Activated CD8-positive, alpha-beta T cell treated with anti-CD3 and anti-CD28 coated beads, Interleukin-2, amount 10 ng/mL, durations not matched to agents 7 days and 5 days (primary cell): ENCODE measurements at regions not wholly inside any gene's neighbourhood (a gene's known extent, or its start where the extent isn't known, plus 50 kb on each side); places are given as distances from the start of the nearest gene placed in this dataset.

Experiments used
- ATAC-seq: fragments of 150-1000 bp; cut with Tn5 transposase; one replicate; pipeline ENCODE4 v1.10.0; 2021; ENCODE audit warnings: moderate library complexity
- CTCF ChIA-PET: fragments of 350-600 bp; sonication (Branson Sonifier 250); formaldehyde crosslinking; loops from one replicate; lab custom pipeline; 2021; ENCODE audit warnings: antibody characterized with exemption; lab: Charles Lee
- POLR2A ChIA-PET: fragments of 350-600 bp; sonication (Branson Sonifier 250); formaldehyde crosslinking; loops from one replicate; lab custom pipeline; 2021; ENCODE audit warnings: antibody characterized with exemption; lab: Charles Lee
- DNase-seq: peaks from one replicate; pipeline ENCODE4 v3.0.0-alpha.2; 2020
- H3K27ac Mint-ChIP-seq: one replicate; pipeline ENCODE4 v1.8.0; 2021; ENCODE audit warnings: mild to moderate bottlenecking, mixed read lengths
- H3K27me3 Mint-ChIP-seq: one replicate; pipeline ENCODE4 v1.8.0; 2021; ENCODE audit warnings: low read depth, mixed read lengths
- H3K36me3 Mint-ChIP-seq: one replicate; pipeline ENCODE4 v1.8.0; 2021; ENCODE audit warnings: low read depth, mixed read lengths
- H3K4me1 Mint-ChIP-seq: one replicate; pipeline ENCODE4 v1.8.0; 2021; ENCODE audit warnings: low read depth, mixed read lengths
- H3K4me3 Mint-ChIP-seq: one replicate; pipeline ENCODE4 v1.8.0; 2021; ENCODE audit warnings: mild to moderate bottlenecking, mixed read lengths
- H3K9me3 Mint-ChIP-seq: one replicate; pipeline ENCODE4 v1.8.0; 2022; ENCODE audit warnings: mixed read lengths; ENCODE audit not compliant: insufficient read depth

DNA sequence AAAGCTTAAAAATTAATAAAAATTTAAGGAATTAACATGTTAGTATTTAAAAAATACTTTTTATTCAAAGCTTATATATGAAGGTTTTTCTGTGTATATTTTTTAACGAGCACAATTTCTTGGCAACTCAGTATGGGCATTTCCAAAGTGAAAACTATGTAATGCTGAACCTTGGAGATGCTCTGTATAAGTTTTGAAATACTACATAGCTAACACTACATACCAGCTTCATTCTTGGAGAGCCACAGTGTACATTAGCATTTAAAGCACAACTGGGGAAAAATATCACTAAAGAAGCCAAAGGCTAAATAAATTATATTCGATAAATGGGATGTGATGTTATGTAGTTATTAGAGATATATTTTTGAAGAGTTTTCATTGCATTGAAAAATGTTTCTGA lies 446.5 kb downstream of the CCDC85A start:
- no peak for DNase-seq
- ATAC-seq = no peak
- Mint-ChIP-seq H3K36me3 (no peaks in the 10 kb centered on the region), H3K27me3 (no peaks in the 10 kb centered on the region), H3K4me3 (no peak overlapping the region), H3K27ac (no peak overlapping the region), H3K9me3 (peaks cover 4% of the 10 kb centered on the region), H3K4me1 (no peaks in the 10 kb centered on the region)
- POLR2A ChIA-PET = no interaction called here
- CTCF ChIA-PET = no interaction called here

DNA sequence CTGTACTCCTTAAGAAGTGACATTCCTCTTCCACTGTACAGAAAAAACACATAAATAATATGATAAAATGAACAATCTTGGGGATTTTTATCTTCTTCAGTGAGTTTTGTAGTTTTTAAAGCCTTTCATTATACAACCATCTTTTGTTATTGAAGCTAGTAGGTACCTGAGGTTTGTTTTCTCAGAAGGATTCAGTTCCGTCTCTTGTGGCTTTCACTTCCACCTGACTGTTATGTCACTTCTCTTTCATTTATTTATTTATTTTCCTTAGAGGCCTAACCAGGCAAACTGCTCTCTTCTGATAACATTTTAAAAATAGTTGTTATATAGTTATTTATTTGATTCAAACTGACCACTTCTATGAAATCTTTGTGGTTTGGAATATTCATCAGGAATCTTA lies 464.2 kb downstream of the CCDC85A start:
- no peak overlapping the region for H3K27ac Mint-ChIP-seq
- CTCF ChIA-PET = no interaction called here
- H3K9me3 Mint-ChIP-seq = no peaks in the 10 kb centered on the region
- no peaks in the 10 kb centered on the region for H3K4me1 Mint-ChIP-seq
- H3K36me3 Mint-ChIP-seq = no peaks in the 10 kb centered on the region
- no peak overlapping the region for H3K4me3 Mint-ChIP-seq
- no peaks in the 10 kb centered on the region for H3K27me3 Mint-ChIP-seq
- no peak for ATAC-seq
- DNase-seq = no peak
- POLR2A ChIA-PET = no interaction called here

DNA sequence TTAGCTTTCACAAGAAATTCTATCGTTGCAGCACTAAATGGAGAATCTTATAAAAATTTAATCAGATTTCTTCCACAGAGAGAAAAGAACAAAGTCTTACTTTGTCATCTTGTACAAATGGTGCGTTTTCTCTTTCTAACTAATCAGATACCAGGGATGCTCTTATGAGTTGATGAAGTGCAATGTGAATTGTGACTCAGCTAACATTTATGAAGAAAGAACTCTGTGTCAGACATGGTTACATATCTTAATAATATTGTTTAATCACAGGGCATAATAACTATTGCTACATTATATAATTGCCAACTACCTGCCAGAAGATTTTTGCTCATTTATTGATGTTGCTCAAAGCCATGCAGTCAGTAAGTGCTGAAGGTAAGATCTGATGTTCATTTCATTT lies 465.0 kb downstream of the CCDC85A start:
- H3K4me3 Mint-ChIP-seq = no peak overlapping the region
- H3K36me3 Mint-ChIP-seq = no peaks in the 10 kb centered on the region
- H3K27me3 Mint-ChIP-seq = no peaks in the 10 kb centered on the region
- ATAC-seq (no peak), DNase-seq (no peak)
- no peak overlapping the region for H3K27ac Mint-ChIP-seq
- POLR2A ChIA-PET = no interaction called here
- CTCF ChIA-PET = no interaction called here
- H3K9me3 Mint-ChIP-seq = no peaks in the 10 kb centered on the region
- H3K4me1 Mint-ChIP-seq = no peaks in the 10 kb centered on the region

DNA sequence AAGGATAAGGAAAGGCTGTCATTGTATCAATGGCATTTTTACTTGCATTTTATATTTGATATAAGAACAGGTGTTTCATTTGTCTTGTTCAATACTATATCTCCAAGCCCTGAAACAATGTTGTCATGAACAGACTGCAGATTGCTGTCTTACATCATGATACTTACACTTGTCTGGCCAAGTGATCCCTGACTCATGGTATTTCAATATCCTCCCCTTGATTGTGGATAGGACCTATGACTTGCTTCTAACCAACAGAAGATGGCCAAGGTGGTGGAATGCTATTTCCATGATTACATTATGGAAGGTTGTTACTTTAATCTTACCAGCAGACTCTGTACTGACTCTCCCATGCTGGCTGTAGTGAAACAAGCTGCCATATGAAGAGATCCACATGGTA lies 471.1 kb downstream of the CCDC85A start:
- CTCF ChIA-PET = no interaction called here
- Mint-ChIP-seq H3K27me3 (no peaks in the 10 kb centered on the region), H3K4me1 (no peaks in the 10 kb centered on the region), H3K36me3 (no peaks in the 10 kb centered on the region), H3K9me3 (peaks cover 3% of the 10 kb centered on the region), H3K4me3 (no peak overlapping the region), H3K27ac (no peak overlapping the region)
- no peak for ATAC-seq
- POLR2A ChIA-PET = no interaction called here
- no peak for DNase-seq

DNA sequence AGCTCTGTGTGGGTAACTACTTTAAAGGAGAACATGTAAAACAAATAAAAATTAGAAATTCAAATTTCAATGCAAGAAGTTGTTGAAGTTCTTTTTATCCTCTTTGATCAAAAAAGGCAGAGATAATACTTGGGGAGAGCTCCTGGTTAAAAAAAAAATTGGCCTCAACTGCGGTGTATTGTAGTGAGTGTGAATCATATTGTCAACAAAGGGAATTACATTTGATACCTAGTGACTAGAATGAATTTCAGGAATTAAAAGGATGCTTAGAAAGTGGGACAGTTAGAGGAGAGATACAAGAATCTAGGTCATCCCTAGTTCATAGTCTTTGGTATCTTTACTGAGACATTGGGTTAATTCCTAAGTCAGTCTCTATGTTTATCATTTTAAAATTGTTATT lies 473.0 kb downstream of the CCDC85A start:
- CTCF ChIA-PET = no interaction called here
- ATAC-seq = no peak
- Mint-ChIP-seq H3K36me3 (no peaks in the 10 kb centered on the region), H3K27me3 (no peaks in the 10 kb centered on the region), H3K4me1 (no peaks in the 10 kb centered on the region), H3K9me3 (peaks cover 3% of the 10 kb centered on the region), H3K4me3 (no peak overlapping the region), H3K27ac (no peak overlapping the region)
- DNase-seq = no peak
- POLR2A ChIA-PET = no interaction called here

DNA sequence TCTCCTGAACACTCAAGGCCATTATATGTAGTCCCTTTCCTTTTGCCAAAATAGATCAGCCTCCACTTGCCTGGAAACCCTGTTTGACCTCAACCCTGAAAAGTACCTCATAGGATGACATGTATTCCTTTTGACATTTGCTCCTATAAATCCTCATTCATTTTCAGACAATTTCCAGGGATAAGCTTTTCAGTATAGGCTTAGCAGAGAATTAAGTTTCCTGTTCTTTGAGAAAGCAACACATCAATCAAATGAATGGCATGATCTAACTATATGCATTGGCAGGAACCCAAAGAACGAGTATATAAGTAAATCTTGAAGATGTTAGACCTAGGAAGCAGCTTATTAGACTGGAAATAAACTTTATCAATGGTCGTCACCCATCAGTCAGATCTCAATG lies 483.0 kb downstream of the CCDC85A start:
- no peaks in the 10 kb centered on the region for H3K36me3 Mint-ChIP-seq

DNA sequence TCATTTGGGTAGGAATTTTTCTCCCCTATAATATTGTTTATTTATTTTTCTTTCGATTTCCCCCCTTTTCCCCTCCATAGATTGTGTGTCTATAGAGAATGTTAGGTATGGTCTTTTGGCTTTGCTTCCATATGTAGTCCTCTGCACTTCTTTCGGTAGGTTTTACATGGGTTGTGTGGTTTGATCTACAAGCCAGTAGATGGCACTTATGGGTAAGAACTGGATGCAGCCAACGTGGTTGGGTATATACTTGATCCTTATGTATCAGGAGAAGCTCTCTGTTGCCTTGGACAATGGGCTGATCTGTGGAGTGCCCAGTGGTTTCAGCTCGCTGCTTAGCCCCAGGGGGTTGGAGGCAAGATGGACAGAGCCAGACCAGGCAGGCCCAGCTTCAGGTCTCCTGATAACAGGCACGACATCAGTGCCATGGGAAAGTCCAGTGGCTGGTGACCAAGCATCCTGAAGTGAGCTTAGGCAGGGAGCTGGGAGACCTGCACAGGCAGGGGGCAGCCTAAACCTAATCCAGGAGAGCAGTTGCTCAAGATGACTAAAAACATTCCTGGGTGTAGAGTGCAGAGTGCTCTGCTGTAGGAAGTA lies 488.3 kb downstream of the CCDC85A start:
- Mint-ChIP-seq H3K9me3 (peaks cover 12% of the 10 kb centered on the region), H3K27me3 (no peaks in the 10 kb centered on the region), H3K27ac (no peak overlapping the region), H3K4me1 (no peaks in the 10 kb centered on the region), H3K4me3 (no peak overlapping the region), H3K36me3 (no peaks in the 10 kb centered on the region)
- CTCF ChIA-PET = no interaction called here
- ATAC-seq = no peak
- DNase-seq = no peak
- POLR2A ChIA-PET = no interaction called here

More for the DNA sequence above, 483.0 kb downstream of the CCDC85A start:
- Mint-ChIP-seq H3K27ac (no peak overlapping the region), H3K4me3 (no peak overlapping the region), H3K27me3 (no peaks in the 10 kb centered on the region), H3K9me3 (peaks cover 5% of the 10 kb centered on the region), H3K4me1 (no peaks in the 10 kb centered on the region)
- ChIA-PET POLR2A (no interaction called here), CTCF (no interaction called here)
- no peak for DNase-seq
- ATAC-seq = no peak

DNA sequence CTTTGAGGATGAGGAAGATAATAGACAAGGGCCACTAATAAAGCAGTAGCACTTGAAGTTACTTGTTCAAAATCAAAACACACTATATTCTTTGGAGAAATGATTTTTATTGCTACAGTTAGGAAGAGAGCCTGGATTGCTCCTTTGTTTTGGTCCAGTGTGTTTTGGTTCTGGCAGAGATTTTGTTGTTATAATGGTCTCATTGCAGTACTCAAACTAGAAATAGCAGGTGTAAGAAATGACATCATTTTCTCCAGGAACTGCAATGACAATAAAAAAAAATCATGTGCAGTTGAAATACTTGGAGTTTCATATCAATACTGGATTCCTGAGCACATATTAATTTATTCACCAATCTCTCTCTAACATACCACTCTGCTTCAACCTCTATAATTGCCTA lies 490.3 kb downstream of the CCDC85A start:
- no peak for ATAC-seq
- no peak overlapping the region for H3K27ac Mint-ChIP-seq
- H3K4me1 Mint-ChIP-seq = no peaks in the 10 kb centered on the region
- no peak for DNase-seq
- H3K4me3 Mint-ChIP-seq = no peak overlapping the region
- POLR2A ChIA-PET = no interaction called here
- H3K27me3 Mint-ChIP-seq = no peaks in the 10 kb centered on the region
- peaks cover 12% of the 10 kb centered on the region for H3K9me3 Mint-ChIP-seq
- CTCF ChIA-PET = no interaction called here
- H3K36me3 Mint-ChIP-seq = no peaks in the 10 kb centered on the region

DNA sequence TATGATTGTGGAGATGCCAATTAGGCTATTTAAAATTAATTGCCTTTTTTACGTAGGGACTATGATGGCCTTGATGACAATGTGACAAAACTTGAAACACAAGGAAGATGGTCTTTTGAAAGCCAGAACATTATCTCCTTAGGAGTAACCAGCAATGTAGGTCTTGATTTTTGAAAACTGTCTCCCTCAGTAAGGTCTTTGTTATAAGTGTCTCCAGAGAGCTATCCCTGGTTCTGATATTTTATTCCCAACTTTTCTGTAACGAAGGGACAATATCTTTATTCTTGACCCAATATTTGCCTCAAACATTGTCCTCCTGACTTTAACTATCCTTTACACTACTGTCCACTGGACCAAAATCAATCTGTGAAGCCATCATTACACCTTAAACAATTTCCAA lies 493.2 kb downstream of the CCDC85A start:
- ChIA-PET POLR2A (no interaction called here), CTCF (no interaction called here)
- Mint-ChIP-seq H3K27ac (no peak overlapping the region), H3K9me3 (peaks cover 5% of the 10 kb centered on the region), H3K4me3 (no peak overlapping the region), H3K36me3 (no peaks in the 10 kb centered on the region), H3K4me1 (no peaks in the 10 kb centered on the region), H3K27me3 (no peaks in the 10 kb centered on the region)
- ATAC-seq = no peak
- DNase-seq = no peak

DNA sequence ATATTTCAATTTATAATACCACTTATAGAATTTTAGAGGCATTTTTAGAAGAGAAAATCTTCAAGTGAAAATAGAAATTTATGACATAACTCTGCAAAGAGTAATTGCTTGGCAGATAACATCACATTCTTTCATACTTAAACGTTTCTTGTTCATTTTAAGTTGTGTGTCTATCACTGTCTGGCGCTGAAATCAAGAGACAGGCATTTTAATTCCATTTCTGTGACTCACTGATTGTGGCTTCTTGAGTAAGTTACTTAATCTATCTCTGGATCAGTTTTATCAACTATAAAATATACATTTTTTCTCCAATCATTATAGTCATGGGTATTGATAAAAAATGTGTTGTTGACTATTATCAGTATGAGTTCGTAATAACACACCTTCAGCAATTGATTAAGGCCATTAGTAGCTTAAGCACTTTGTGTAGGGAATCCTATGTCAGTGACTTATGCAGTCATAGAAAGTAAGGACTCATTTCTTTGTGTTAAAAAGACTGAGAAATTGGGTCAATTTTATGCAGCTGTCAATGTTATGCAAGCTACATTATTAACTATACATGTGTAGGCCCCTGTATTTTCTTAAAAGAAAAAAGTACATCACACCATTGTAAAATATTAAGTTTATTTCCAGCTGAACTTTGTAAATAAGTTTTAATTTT lies 497.3 kb downstream of the CCDC85A start:
- POLR2A ChIA-PET = no interaction called here
- Mint-ChIP-seq H3K9me3 (no peaks in the 10 kb centered on the region), H3K27me3 (no peaks in the 10 kb centered on the region), H3K4me3 (no peak overlapping the region), H3K4me1 (no peaks in the 10 kb centered on the region), H3K36me3 (no peaks in the 10 kb centered on the region), H3K27ac (no peak overlapping the region)
- CTCF ChIA-PET = no interaction called here
- DNase-seq (no peak), ATAC-seq (no peak)

DNA sequence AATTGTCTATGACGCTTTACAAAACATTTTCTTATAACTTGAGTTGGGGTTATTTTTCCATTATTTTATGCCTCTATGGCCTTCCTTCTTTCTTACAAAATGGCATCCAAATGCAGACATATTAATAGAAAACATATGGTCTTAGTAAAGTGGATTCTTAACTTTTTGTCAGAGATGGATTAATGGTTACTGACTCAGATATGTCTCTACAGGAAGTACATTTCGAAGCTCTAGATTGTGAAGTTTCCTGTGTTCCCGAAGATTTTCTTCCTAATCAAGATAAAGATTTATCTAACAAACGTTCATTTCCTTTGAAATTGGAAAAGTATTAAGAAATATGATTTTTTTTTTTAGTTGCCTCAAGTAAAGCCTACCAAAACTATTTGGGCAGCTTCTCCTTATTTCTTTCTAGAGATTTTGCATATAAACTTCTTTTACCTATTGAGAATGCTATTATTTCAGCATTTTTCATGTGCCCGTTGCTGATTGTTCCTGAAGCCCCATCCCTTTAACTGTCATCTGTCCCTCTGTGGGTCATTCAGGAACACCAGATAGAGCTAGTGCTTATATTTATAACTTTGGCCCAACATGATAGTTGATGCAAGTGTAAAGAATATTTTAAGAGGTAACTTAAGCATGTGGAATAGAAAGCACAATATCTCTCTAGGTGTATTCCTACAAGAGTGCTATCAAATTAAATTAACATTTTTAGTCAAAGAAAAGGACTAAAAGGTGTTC lies 498.0 kb downstream of the CCDC85A start:
- H3K27ac Mint-ChIP-seq = no peak overlapping the region
- H3K4me3 Mint-ChIP-seq = no peak overlapping the region
- H3K9me3 Mint-ChIP-seq = no peaks in the 10 kb centered on the region
- H3K27me3 Mint-ChIP-seq = no peaks in the 10 kb centered on the region
- no peaks in the 10 kb centered on the region for H3K4me1 Mint-ChIP-seq
- DNase-seq (no peak), ATAC-seq (no peak)
- ChIA-PET POLR2A (no interaction called here), CTCF (no interaction called here)
- H3K36me3 Mint-ChIP-seq = no peaks in the 10 kb centered on the region

DNA sequence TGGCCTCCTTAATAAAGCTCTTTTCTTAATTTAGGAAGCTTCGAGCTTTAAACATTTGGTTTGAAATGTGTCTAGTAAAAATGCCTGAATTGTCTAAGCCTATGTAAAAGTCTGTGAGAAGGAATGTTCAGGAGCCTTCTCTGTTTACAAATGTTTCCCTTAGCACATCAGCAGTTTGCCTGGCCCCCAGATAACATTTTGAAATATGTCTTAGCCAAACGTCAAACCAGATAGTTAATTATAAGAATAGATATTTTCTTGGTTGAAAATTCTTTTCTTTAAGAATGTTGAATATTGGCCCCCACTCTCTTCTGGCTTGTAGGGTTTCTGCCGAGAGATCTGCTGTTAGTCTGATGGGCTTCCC lies 498.6 kb downstream of the CCDC85A start:
- H3K4me3 Mint-ChIP-seq = no peak overlapping the region
- H3K27me3 Mint-ChIP-seq = no peaks in the 10 kb centered on the region
- DNase-seq = no peak
- no peak overlapping the region for H3K27ac Mint-ChIP-seq
- POLR2A ChIA-PET = no interaction called here
- no peaks in the 10 kb centered on the region for H3K4me1 Mint-ChIP-seq
- ATAC-seq = no peak
- CTCF ChIA-PET = no interaction called here
- H3K36me3 Mint-ChIP-seq = no peaks in the 10 kb centered on the region
- H3K9me3 Mint-ChIP-seq = no peaks in the 10 kb centered on the region
